Activated naive CD4-positive, alpha-beta T cell treated with anti-CD3 and anti-CD28 coated beads, Interleukin-2, amount 50 U/mL, for 24 hours (primary cell): ENCODE measurements at regions not wholly inside any gene's neighbourhood (a gene's known extent, or its start where the extent isn't known, plus 50 kb on each side); places are given as distances from the start of the nearest gene placed in this dataset.

Experiments used
- H3K27ac Mint-ChIP-seq: one replicate; pipeline ENCODE4 v1.8.0; 2021; ENCODE audit warnings: mild to moderate bottlenecking, mixed read lengths
- H3K27me3 Mint-ChIP-seq: one replicate; pipeline ENCODE4 v1.8.0; 2021; ENCODE audit warnings: mixed read lengths
- H3K36me3 Mint-ChIP-seq: one replicate; pipeline ENCODE4 v1.8.0; 2021; ENCODE audit warnings: mixed read lengths
- H3K4me1 Mint-ChIP-seq: one replicate; pipeline ENCODE4 v1.8.0; 2021; ENCODE audit warnings: mixed read lengths
- H3K4me3 Mint-ChIP-seq: one replicate; pipeline ENCODE4 v1.8.0; 2021; ENCODE audit warnings: mild to moderate bottlenecking, mixed read lengths
- H3K9me3 Mint-ChIP-seq: one replicate; pipeline ENCODE4 v1.8.0; 2021; ENCODE audit warnings: mixed read lengths

DNA sequence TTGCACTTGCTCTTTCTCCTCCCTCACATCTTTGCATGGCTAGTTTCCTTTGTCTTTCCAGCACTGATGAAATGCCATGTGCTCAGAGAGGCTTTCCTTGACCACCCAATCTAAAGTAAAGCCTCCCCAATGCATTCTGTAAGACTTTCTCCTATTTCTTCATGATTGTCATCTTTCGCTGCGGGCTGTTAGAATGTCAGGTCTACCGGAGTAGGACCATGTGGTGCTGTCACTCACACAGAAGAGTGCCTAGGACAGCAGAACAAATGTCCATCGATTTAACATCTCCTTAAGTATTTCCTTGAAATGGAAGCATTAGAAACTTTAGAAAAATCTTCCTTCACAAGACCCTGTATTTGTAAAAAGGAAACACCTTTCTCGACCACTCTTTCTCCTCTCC lies 99.9 kb upstream of the TMC3 start:
- Mint-ChIP-seq H3K27ac (no peak overlapping the region), H3K4me1 (no peaks in the 10 kb centered on the region), H3K4me3 (no peak overlapping the region), H3K9me3 (no peaks in the 10 kb centered on the region), H3K27me3 (peaks cover 1% of the 10 kb centered on the region), H3K36me3 (no peaks in the 10 kb centered on the region)

GRCh38 chr15:81473177-81473576 lies 99.2 kb upstream of the TMC3 start:
- Mint-ChIP-seq H3K27ac (no peak overlapping the region), H3K36me3 (no peaks in the 10 kb centered on the region), H3K27me3 (peaks cover 1% of the 10 kb centered on the region), H3K4me1 (no peaks in the 10 kb centered on the region), H3K4me3 (no peak overlapping the region), H3K9me3 (no peaks in the 10 kb centered on the region)

- Mint-ChIP-seq H3K4me3 (no peak overlapping the region), H3K36me3 (peaks cover 3% of the 10 kb centered on the region), H3K27ac (no peak overlapping the region), H3K9me3 (peaks cover 6% of the 10 kb centered on the region), H3K4me1 (no peaks in the 10 kb centered on the region), H3K27me3 (peaks cover 6% of the 10 kb centered on the region)
Observed at GRCh38 chr15:81471151-81471550, 97.1 kb upstream of the TMC3 start.

- Mint-ChIP-seq H3K9me3 (peaks cover 20% of the 10 kb centered on the region), H3K27ac (no peak overlapping the region), H3K4me1 (no peaks in the 10 kb centered on the region), H3K27me3 (peaks cover 12% of the 10 kb centered on the region), H3K36me3 (peaks cover 10% of the 10 kb centered on the region), H3K4me3 (no peak overlapping the region)
Observed at GRCh38 chr15:81469154-81469553, 95.1 kb upstream of the TMC3 start.

- Mint-ChIP-seq H3K4me1 (no peaks in the 10 kb centered on the region), H3K4me3 (no peak overlapping the region), H3K36me3 (peaks cover 21% of the 10 kb centered on the region), H3K27me3 (peaks cover 15% of the 10 kb centered on the region), H3K27ac (no peak overlapping the region), H3K9me3 (peaks cover 40% of the 10 kb centered on the region)
Observed at GRCh38 chr15:81466741-81467140, 92.7 kb upstream of the TMC3 start.

- peaks cover 5% of the 10 kb centered on the region for H3K9me3 Mint-ChIP-seq
- no peak overlapping the region for H3K27ac Mint-ChIP-seq
- peaks cover 10% of the 10 kb centered on the region for H3K4me1 Mint-ChIP-seq
- no peak overlapping the region for H3K4me3 Mint-ChIP-seq
- H3K36me3 Mint-ChIP-seq, result peaks cover 3% of the 10 kb centered on the region
- H3K27me3 Mint-ChIP-seq, result peaks cover 3% of the 10 kb centered on the region
Observed at GRCh38 chr15:81454024-81454423, 80.0 kb upstream of the TMC3 start.

DNA sequence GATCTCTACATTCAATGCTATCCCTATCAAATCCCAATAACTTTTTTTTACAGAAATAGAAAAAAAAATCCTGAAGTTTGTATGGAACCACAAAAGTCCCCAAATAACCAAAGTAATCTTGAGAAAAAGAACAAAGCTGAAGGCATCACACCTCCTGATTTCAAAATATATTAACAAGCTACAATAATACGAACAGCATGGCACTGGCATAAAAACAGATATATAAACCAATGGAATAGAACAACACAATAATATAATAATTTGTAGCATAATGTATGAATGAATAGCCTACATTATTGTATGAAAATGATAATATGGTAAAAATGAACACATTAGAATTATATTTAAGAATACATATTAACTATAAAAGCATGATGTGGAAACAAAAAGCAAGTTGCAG lies 76.7 kb upstream of the TMC3 start:
- no peaks in the 10 kb centered on the region for H3K4me1 Mint-ChIP-seq
- peaks cover 3% of the 10 kb centered on the region for H3K27me3 Mint-ChIP-seq
- no peaks in the 10 kb centered on the region for H3K36me3 Mint-ChIP-seq
- peaks cover 6% of the 10 kb centered on the region for H3K9me3 Mint-ChIP-seq
- no peak overlapping the region for H3K4me3 Mint-ChIP-seq
- H3K27ac Mint-ChIP-seq, result no peak overlapping the region

GRCh38 chr15:81449836-81450474 lies 75.9 kb upstream of the TMC3 start:
- Mint-ChIP-seq H3K9me3 (peaks cover 12% of the 10 kb centered on the region), H3K36me3 (no peaks in the 10 kb centered on the region), H3K27ac (no peak overlapping the region), H3K4me1 (no peaks in the 10 kb centered on the region), H3K27me3 (peaks cover 5% of the 10 kb centered on the region), H3K4me3 (no peak overlapping the region)

- Mint-ChIP-seq H3K9me3 (peaks cover 12% of the 10 kb centered on the region), H3K27ac (no peak overlapping the region), H3K27me3 (peaks cover 13% of the 10 kb centered on the region), H3K36me3 (no peaks in the 10 kb centered on the region), H3K4me1 (no peaks in the 10 kb centered on the region), H3K4me3 (no peak overlapping the region)
Observed at GRCh38 chr15:81443040-81443820, 69.2 kb upstream of the TMC3 start.

DNA sequence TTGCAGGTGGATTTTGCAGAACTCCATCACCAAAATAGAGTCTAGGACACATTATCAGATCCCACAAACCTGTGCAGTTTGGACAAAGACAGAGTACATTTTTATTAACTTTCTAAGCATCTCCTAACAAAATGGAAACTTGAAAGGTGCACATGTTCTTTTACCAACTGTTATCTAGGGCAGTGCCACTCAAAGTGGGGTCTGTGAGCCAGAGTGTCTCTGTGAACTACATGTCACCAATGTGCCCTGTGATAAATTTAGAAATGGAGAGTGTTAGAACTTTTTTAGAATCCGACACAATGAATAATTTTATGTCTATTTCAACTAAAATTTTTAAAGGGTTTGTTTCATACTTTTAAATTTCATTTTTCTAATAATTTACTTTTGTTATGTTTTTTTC lies 68.4 kb upstream of the TMC3 start:
- H3K27ac Mint-ChIP-seq, result no peak overlapping the region
- no peaks in the 10 kb centered on the region for H3K4me1 Mint-ChIP-seq
- peaks cover 15% of the 10 kb centered on the region for H3K27me3 Mint-ChIP-seq

GRCh38 chr15:81434851-81435250 lies 60.8 kb upstream of the TMC3 start:
- Mint-ChIP-seq H3K36me3 (peaks cover 9% of the 10 kb centered on the region), H3K4me1 (no peaks in the 10 kb centered on the region), H3K27ac (no peak overlapping the region), H3K27me3 (peaks cover 11% of the 10 kb centered on the region), H3K4me3 (no peak overlapping the region), H3K9me3 (peaks cover 12% of the 10 kb centered on the region)

More for the DNA sequence above, 68.4 kb upstream of the TMC3 start:
- Mint-ChIP-seq H3K4me3 (no peak overlapping the region), H3K36me3 (no peaks in the 10 kb centered on the region), H3K9me3 (peaks cover 12% of the 10 kb centered on the region)

- no peak overlapping the region for H3K4me3 Mint-ChIP-seq
- H3K27ac Mint-ChIP-seq, result no peak overlapping the region
- peaks cover 10% of the 10 kb centered on the region for H3K27me3 Mint-ChIP-seq
- peaks cover 12% of the 10 kb centered on the region for H3K9me3 Mint-ChIP-seq
- H3K4me1 Mint-ChIP-seq, result no peaks in the 10 kb centered on the region
- H3K36me3 Mint-ChIP-seq, result peaks cover 9% of the 10 kb centered on the region
Observed at GRCh38 chr15:81433462-81433861, 59.4 kb upstream of the TMC3 start.

DNA sequence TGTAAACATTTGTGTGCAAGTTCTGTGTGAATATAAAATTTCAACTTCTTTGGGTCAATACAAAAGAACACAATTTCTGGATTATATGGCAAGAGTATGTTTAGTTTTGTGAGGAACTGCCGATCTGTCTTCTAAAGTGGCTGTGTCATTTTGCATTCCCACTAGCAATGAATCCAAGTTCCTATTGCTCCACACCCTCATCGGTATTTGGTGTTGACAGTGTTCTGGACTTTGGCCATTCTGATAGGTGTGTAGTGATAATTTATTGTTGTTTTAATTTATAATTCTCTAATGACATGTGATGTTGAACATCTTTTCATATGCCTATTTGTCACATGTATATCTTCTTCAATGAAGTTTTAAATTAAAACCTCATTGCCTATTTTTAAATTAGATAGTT lies 58.2 kb upstream of the TMC3 start:
- peaks cover 12% of the 10 kb centered on the region for H3K9me3 Mint-ChIP-seq
- no peaks in the 10 kb centered on the region for H3K4me1 Mint-ChIP-seq
- no peak overlapping the region for H3K27ac Mint-ChIP-seq
- H3K36me3 Mint-ChIP-seq, result peaks cover 9% of the 10 kb centered on the region
- no peak overlapping the region for H3K4me3 Mint-ChIP-seq
- peaks cover 7% of the 10 kb centered on the region for H3K27me3 Mint-ChIP-seq

DNA sequence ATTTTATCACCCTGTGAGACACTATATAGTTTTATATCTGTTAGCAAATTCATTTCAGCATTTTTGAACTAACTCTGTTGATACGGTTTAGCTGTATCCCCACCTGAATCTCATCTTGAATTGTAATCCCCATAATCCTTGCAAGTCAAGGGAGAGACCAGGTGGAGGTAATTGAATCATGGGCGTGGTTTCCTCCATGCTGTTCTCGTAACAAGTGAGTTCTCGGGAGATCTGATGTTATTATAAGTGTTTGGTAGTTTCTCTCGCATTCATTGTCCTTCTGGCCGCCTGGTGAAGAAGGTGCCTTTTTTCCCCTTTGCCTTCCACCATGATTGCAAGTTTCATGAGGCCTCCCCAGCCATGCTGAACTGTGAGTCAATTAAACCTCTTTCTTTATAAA lies 53.2 kb upstream of the TMC3 start:
- Mint-ChIP-seq H3K4me1 (no peaks in the 10 kb centered on the region), H3K27me3 (no peaks in the 10 kb centered on the region), H3K9me3 (peaks cover 12% of the 10 kb centered on the region), H3K36me3 (peaks cover 6% of the 10 kb centered on the region), H3K27ac (no peak overlapping the region), H3K4me3 (no peak overlapping the region)

GRCh38 chr15:81425905-81426304 lies 51.9 kb upstream of the TMC3 start:
- no peak overlapping the region for H3K27ac Mint-ChIP-seq
- H3K4me1 Mint-ChIP-seq, result no peaks in the 10 kb centered on the region
- no peaks in the 10 kb centered on the region for H3K27me3 Mint-ChIP-seq
- H3K4me3 Mint-ChIP-seq, result no peak overlapping the region
- H3K36me3 Mint-ChIP-seq, result peaks cover 2% of the 10 kb centered on the region
- H3K9me3 Mint-ChIP-seq, result peaks cover under 1% of the 10 kb centered on the region
